Limb (tissue), 2 donors: ENCODE measurements at regions not wholly inside any gene's neighbourhood (a gene's known extent, or its start where the extent isn't known, plus 50 kb on each side); places are given as distances from the start of the nearest gene placed in this dataset.

Experiments used
- DNase-seq, 2 donors: peaks; one replicate each; pipeline ENCODE4 v3.0.0-alpha.2; 2016; ENCODE audit errors: extremely low spot score in 2 of 2

- no peak for DNase-seq
These were observed 86.7 kb upstream of the NRIP1 start for GRCh38 chr21:15151385-15152103.

- DNase-seq: no peak
These were observed 87.8 kb upstream of the NRIP1 start for GRCh38 chr21:15152591-15152990.

- DNase-seq: no peak
These were observed 94.7 kb upstream of the NRIP1 start for GRCh38 chr21:15159382-15160020.

- DNase-seq: no peak
These were observed 95.3 kb upstream of the NRIP1 start for GRCh38 chr21:15160136-15160535.

GRCh38 chr21:15162921-15163320 lies 98.1 kb upstream of the NRIP1 start:
- no peak for DNase-seq

GRCh38 chr21:15164273-15164672 lies 99.5 kb upstream of the NRIP1 start:
- DNase-seq: no peak

GRCh38 chr21:15164678-15165303 lies 100.0 kb upstream of the NRIP1 start:
- DNase-seq: no peak

- DNase-seq: no peak
These were observed 105.8 kb upstream of the NRIP1 start for GRCh38 chr21:15170614-15171013.

- peak in 1 of 2 donors; percentile 10 for DNase-seq
These were observed 106.7 kb upstream of the NRIP1 start for GRCh38 chr21:15171546-15171945.

GRCh38 chr21:15172963-15173362 lies 108.2 kb upstream of the NRIP1 start:
- no peak for DNase-seq

GRCh38 chr21:15174923-15175322 lies 110.1 kb upstream of the NRIP1 start:
- no peak for DNase-seq

GRCh38 chr21:15182731-15183130 lies 117.9 kb upstream of the NRIP1 start:
- no peak for DNase-seq

GRCh38 chr21:15183813-15184257 lies 119.0 kb upstream of the NRIP1 start:
- no peak for DNase-seq

- no peak for DNase-seq
These were observed 125.6 kb upstream of the NRIP1 start for GRCh38 chr21:15190412-15190811.

- no peak for DNase-seq
These were observed 126.0 kb upstream of the NRIP1 start for GRCh38 chr21:15190837-15191236.

- DNase-seq: no peak
These were observed 126.5 kb upstream of the NRIP1 start for GRCh38 chr21:15191342-15191741.

- DNase-seq: no peak
These were observed 127.4 kb upstream of the NRIP1 start for GRCh38 chr21:15192243-15192642.

GRCh38 chr21:15193937-15194336 lies 129.1 kb upstream of the NRIP1 start:
- DNase-seq: no peak

- no peak for DNase-seq
These were observed 130.3 kb upstream of the NRIP1 start for GRCh38 chr21:15195104-15195503.

- no peak for DNase-seq
These were observed 131.0 kb upstream of the NRIP1 start for GRCh38 chr21:15195768-15196167.

GRCh38 chr21:15197696-15198095 lies 132.9 kb upstream of the NRIP1 start:
- no peak for DNase-seq
